GM23338 (cell line): ENCODE measurements at regions not wholly inside any gene's neighbourhood (a gene's known extent, or its start where the extent isn't known, plus 50 kb on each side); places are given as distances from the start of the nearest gene placed in this dataset.

Experiments
- CREB1 ChIP-seq: fragments of 250-450 bp; sonication (Bioruptor Pico); IDR thresholded peaks from 2 replicates; pipeline ENCODE4 v1.5.0; 2020; ENCODE audit warnings: low read depth, mild to moderate bottlenecking, moderate library complexity
- ETS1 ChIP-seq: IDR thresholded peaks from 2 replicates; pipeline ENCODE4 v1.6.1; 2016; ENCODE audit warnings: antibody characterized with exemption
- EZH2 ChIP-seq: fragments of 200-600 bp; sonication (generic); IDR thresholded peaks from one replicate; pipeline ENCODE4 v1.8.0; 2017; ENCODE audit warnings: antibody characterized with exemption, mild to moderate bottlenecking, low read depth; ENCODE audit not compliant: unreplicated experiment
- EZH2phosphoT487 ChIP-seq: fragments of 200-600 bp; sonication (generic); IDR thresholded peaks from one replicate; pipeline ENCODE4 v1.8.1; 2018; ENCODE audit warnings: antibody characterized with exemption; ENCODE audit not compliant: unreplicated experiment
- JUNB ChIP-seq: IDR thresholded peaks from one replicate; pipeline ENCODE4 v1.6.1; 2016; ENCODE audit warnings: antibody characterized with exemption; ENCODE audit not compliant: unreplicated experiment
- NANOG ChIP-seq: IDR thresholded peaks from 2 replicates; pipeline ENCODE4 v1.6.1; 2016; ENCODE audit warnings: antibody characterized with exemption, borderline replicate concordance
- POLR2AphosphoS5 ChIP-seq: IDR thresholded peaks from 2 replicates; pipeline ENCODE4 v1.6.1; 2016; ENCODE audit warnings: antibody characterized with exemption, low read depth
- STAT1 ChIP-seq: IDR thresholded peaks from one replicate; pipeline ENCODE4 v1.6.1; 2016; ENCODE audit warnings: antibody characterized with exemption; ENCODE audit not compliant: unreplicated experiment
- ZNF114 ChIP-seq: fragments of 250-450 bp; sonication (Bioruptor Pico); IDR thresholded peaks from 2 replicates; pipeline ENCODE4 v1.5.0; 2020; ENCODE audit warnings: mild to moderate bottlenecking, moderate library complexity
- TF ChIP-seq, protein P1 (sequence below), 2 experiments: fragments of 200-600 bp in 1 of 2; sonication (generic) in 1 of 2; conservative IDR thresholded peaks; 2 replicates each; pipeline versions ENCODE4 v1.5.1 to v1.6.1; 2016 to 2017; ENCODE audit warnings: antibody characterized with exemption in 2 of 2, low read depth in 2 of 2, mild to moderate bottlenecking in 2 of 2, moderate library complexity in 1 of 2
- TF ChIP-seq, protein P2 (sequence below): IDR thresholded peaks from one replicate; pipeline ENCODE4 v1.6.1; 2018; ENCODE audit warnings: antibody characterized with exemption; ENCODE audit not compliant: unreplicated experiment

- TF ChIP-seq, protein P1, sequence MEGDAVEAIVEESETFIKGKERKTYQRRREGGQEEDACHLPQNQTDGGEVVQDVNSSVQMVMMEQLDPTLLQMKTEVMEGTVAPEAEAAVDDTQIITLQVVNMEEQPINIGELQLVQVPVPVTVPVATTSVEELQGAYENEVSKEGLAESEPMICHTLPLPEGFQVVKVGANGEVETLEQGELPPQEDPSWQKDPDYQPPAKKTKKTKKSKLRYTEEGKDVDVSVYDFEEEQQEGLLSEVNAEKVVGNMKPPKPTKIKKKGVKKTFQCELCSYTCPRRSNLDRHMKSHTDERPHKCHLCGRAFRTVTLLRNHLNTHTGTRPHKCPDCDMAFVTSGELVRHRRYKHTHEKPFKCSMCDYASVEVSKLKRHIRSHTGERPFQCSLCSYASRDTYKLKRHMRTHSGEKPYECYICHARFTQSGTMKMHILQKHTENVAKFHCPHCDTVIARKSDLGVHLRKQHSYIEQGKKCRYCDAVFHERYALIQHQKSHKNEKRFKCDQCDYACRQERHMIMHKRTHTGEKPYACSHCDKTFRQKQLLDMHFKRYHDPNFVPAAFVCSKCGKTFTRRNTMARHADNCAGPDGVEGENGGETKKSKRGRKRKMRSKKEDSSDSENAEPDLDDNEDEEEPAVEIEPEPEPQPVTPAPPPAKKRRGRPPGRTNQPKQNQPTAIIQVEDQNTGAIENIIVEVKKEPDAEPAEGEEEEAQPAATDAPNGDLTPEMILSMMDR (conservative IDR thresholded peaks at IDR 0.05; ENCODE audit: low read depth in 2 of 2) = no peak
- TF ChIP-seq JUNB = no peak
- TF ChIP-seq POLR2AphosphoS5 = no peak
- TF ChIP-seq EZH2 = no peak
- TF ChIP-seq EZH2phosphoT487 = no peak
- no peak for TF ChIP-seq STAT1
- TF ChIP-seq, protein P2, sequence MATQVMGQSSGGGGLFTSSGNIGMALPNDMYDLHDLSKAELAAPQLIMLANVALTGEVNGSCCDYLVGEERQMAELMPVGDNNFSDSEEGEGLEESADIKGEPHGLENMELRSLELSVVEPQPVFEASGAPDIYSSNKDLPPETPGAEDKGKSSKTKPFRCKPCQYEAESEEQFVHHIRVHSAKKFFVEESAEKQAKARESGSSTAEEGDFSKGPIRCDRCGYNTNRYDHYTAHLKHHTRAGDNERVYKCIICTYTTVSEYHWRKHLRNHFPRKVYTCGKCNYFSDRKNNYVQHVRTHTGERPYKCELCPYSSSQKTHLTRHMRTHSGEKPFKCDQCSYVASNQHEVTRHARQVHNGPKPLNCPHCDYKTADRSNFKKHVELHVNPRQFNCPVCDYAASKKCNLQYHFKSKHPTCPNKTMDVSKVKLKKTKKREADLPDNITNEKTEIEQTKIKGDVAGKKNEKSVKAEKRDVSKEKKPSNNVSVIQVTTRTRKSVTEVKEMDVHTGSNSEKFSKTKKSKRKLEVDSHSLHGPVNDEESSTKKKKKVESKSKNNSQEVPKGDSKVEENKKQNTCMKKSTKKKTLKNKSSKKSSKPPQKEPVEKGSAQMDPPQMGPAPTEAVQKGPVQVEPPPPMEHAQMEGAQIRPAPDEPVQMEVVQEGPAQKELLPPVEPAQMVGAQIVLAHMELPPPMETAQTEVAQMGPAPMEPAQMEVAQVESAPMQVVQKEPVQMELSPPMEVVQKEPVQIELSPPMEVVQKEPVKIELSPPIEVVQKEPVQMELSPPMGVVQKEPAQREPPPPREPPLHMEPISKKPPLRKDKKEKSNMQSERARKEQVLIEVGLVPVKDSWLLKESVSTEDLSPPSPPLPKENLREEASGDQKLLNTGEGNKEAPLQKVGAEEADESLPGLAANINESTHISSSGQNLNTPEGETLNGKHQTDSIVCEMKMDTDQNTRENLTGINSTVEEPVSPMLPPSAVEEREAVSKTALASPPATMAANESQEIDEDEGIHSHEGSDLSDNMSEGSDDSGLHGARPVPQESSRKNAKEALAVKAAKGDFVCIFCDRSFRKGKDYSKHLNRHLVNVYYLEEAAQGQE = no peak
- no peak for TF ChIP-seq CREB1 (CRISPR knock-in tag)
- TF ChIP-seq ETS1 = no peak
- TF ChIP-seq NANOG = no peak
- TF ChIP-seq ZNF114 (CRISPR knock-in tag) = no peak
These were observed 320.1 kb downstream of the AGTPBP1 start for GRCh38 chr9:85421641-85422040.
